Coronary artery (tissue), 2 donors: ENCODE measurements at regions not wholly inside any gene's neighbourhood (a gene's known extent, or its start where the extent isn't known, plus 50 kb on each side); places are given as distances from the start of the nearest gene placed in this dataset.

ENCODE experiments used
- DNase-seq: peaks from one replicate; pipeline ENCODE4 v3.0.0-alpha.2; 2017; ENCODE audit warnings: low spot score
- H3K27ac ChIP-seq, 2 donors: fragments of 200-600 bp; sonication (generic); one replicate each; pipeline ENCODE4 v1.5.1; 2016 to 2019
- H3K4me3 ChIP-seq: fragments of 200-600 bp; sonication (generic); 2 replicates; pipeline ENCODE4 v1.5.1; 2016; ENCODE audit warnings: mild to moderate bottlenecking, moderate library complexity
- TF ChIP-seq, protein P1 (sequence below): fragments of 200-600 bp; sonication (generic); IDR thresholded peaks from one replicate; pipeline ENCODE4 v1.5.1; 2019; ENCODE audit warnings: antibody characterized with exemption

DNA sequence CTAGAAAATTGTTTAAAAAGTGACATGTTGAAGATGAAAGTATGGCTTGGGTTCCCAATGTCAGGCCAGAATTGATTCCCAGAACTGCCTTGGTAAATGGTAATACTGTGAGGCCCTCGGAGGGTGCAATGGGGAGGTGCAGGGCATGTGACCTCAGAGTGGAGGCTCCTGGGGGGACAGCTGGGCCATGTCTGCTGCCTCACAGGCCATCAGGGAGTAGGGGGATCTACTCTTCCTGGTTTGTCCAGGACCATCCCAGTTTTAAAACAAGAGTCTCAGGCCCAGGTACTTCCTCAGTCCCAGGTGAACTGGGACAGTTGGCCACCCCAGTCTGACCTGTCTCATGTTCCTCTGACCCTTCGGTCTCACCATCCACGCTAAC is 55.3 kb upstream of the SNX9 start:
- TF ChIP-seq, protein P1, sequence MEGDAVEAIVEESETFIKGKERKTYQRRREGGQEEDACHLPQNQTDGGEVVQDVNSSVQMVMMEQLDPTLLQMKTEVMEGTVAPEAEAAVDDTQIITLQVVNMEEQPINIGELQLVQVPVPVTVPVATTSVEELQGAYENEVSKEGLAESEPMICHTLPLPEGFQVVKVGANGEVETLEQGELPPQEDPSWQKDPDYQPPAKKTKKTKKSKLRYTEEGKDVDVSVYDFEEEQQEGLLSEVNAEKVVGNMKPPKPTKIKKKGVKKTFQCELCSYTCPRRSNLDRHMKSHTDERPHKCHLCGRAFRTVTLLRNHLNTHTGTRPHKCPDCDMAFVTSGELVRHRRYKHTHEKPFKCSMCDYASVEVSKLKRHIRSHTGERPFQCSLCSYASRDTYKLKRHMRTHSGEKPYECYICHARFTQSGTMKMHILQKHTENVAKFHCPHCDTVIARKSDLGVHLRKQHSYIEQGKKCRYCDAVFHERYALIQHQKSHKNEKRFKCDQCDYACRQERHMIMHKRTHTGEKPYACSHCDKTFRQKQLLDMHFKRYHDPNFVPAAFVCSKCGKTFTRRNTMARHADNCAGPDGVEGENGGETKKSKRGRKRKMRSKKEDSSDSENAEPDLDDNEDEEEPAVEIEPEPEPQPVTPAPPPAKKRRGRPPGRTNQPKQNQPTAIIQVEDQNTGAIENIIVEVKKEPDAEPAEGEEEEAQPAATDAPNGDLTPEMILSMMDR: no peak
- H3K4me3 ChIP-seq: no peak overlapping the region
- peak overlapping the region in 1 of 2 donors; percentile 82 for H3K27ac ChIP-seq
- DNase-seq: no peak

DNA sequence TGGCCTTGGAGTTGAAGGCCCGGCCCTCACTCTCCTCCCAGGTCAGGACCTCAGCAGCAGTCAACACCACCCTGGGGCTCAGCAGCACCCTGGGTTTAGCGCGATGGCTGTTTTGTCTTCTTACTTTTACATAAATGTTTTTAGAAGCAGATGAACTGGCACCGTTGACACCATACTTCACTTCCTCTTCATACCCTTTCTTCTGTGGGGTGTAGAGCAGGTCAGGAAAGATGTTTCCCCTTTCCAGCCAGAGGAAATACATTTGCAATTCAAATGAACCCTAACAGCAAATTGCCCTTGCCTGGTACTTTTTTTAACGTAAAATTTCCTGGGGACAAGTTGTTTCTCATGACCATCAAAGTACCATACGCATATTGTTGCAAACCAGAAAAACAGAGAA is 54.7 kb upstream of the SNX9 start:
- H3K27ac ChIP-seq: peak overlapping the region in 1 of 2 donors; percentile 82
- no peak for DNase-seq
- TF ChIP-seq, protein P1: no peak

GRCh38 chr6:157768863-157769551 is 54.0 kb upstream of the SNX9 start:
- no peak overlapping the region for H3K4me3 ChIP-seq
- TF ChIP-seq, protein P1: no peak
- no peak overlapping the region for H3K27ac ChIP-seq
- no peak for DNase-seq

More for the DNA sequence above, 54.7 kb upstream of the SNX9 start:
- no peak overlapping the region for H3K4me3 ChIP-seq

DNA sequence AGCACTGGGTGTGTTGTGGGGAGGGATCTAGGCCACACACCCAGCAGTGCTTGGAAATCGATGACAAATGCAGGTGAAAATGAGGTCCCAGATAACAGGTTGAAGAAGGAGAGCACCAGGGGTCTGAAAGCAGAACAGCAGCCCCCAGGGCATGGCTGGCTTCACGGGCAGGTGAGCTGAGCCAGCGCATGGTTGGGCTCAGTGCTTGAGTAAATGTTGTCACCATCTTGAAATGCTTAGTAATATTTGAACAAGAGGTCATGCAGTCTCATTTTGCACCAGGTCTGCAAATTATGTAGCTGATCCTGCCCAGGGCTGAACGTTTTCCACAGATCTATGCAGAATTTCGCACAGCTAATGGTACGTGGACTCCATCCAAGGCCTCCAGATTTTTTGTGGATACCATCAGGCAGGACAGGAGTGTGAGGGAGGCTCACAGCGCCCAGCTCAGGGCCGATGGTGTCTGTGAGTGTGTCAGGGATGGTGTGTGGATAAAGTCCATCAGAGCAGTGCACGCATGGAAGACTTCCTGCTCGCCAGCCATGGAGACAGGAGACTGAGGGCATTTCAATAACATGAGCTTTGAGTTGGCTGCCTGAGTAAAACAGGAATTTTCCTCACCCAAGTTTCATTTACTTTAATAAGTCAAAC is 53.1 kb upstream of the SNX9 start:
- TF ChIP-seq, protein P1: no peak
- no peak overlapping the region for H3K4me3 ChIP-seq
- no peak overlapping the region for H3K27ac ChIP-seq
- DNase-seq: no peak

GRCh38 chr6:157770946-157771345 is 52.1 kb upstream of the SNX9 start:
- TF ChIP-seq, protein P1: no peak
- H3K4me3 ChIP-seq: no peak overlapping the region
- DNase-seq: no peak
- H3K27ac ChIP-seq: no peak overlapping the region

GRCh38 chr6:157772820-157773219 is 50.2 kb upstream of the SNX9 start:
- TF ChIP-seq, protein P1: no peak

More at GRCh38 chr6:157772820-157773219, 50.2 kb upstream of the SNX9 start:
- Histone ChIP-seq H3K27ac (no peak overlapping the region), H3K4me3 (no peak overlapping the region)
- no peak for DNase-seq
